Right cardiac atrium (tissue), 5 donors: ENCODE measurements at regions not wholly inside any gene's neighbourhood (a gene's known extent, or its start where the extent isn't known, plus 50 kb on each side); places are given as distances from the start of the nearest gene placed in this dataset.

Source experiments
- ATAC-seq, 2 donors: fragments of 200-7000 bp; cut with Tn5 transposase; one replicate each; pipeline versions ENCODE4 v1.8.0 to v1.9.1; 2020; ENCODE audit warnings: moderate library complexity in 2 of 2, mild to moderate bottlenecking in 1 of 2
- DNase-seq, 3 donors: peaks; one replicate each; pipeline ENCODE4 v3.0.0-alpha.2; 2020
- H3K27ac ChIP-seq: one replicate; pipeline ENCODE4 v1.5.1; 2013; ENCODE audit warnings: mild to moderate bottlenecking, low read length, control low read depth, moderate library complexity
- H3K27me3 ChIP-seq: one replicate; pipeline ENCODE4 v1.6.1; 2013; ENCODE audit not compliant: control insufficient read depth, insufficient read depth
- H3K4me1 ChIP-seq: one replicate; pipeline ENCODE4 v1.6.1; 2013; ENCODE audit warnings: low read length; ENCODE audit not compliant: control insufficient read depth, insufficient read depth
- H3K4me3 ChIP-seq: one replicate; pipeline ENCODE4 v1.5.1; 2013; ENCODE audit warnings: low read length, control low read depth
- H3K9me3 ChIP-seq: one replicate; pipeline ENCODE4 v1.6.1; 2013; ENCODE audit warnings: low read length; ENCODE audit not compliant: control insufficient read depth
- WGBS: extraction: QIAGEN DNeasy Blood & Tissue Kit; methylation state at CpG from one replicate; pipeline ENCODE4 v1.1.7; 2013; 5-methylcytosine and 5-hydroxymethylcytosine counted together
- intact Hi-C, 4 donors: fragments of 100-400 bp; cut with DNase I; formaldehyde crosslinking; loops; one replicate each; pipeline versions ENCODE4 v1.11.0 to v1.14.0; 2022 to 2023
- donor health status: healthy with polysubstance abuse.
- donor health status: DM: no; HTN: yes; CAD: no.
- donor health status: DM: no; HTN: no; CAD: no.
- donor health status: DM: no; HTN: yes; CAD: no; lungs with severe emphysema.
- donor health status: DM: yes; HTN: yes; CAD: no.

- H3K9me3 ChIP-seq, result no peaks in the 10 kb centered on the region
- no peaks in the 10 kb centered on the region for H3K27me3 ChIP-seq
- intact Hi-C loops, result no loop called here
- peaks cover 2% of the 10 kb centered on the region for H3K4me1 ChIP-seq
- ATAC-seq (peak; percentile 34 to 79), DNase-seq (peak in 1 of 3 donors; percentile 47)
- WGBS, result 42% methylated on average over 4 of the region's 4 CpGs
- H3K27ac ChIP-seq, result no peak overlapping the region
- no peak overlapping the region for H3K4me3 ChIP-seq
These were observed 277.9 kb upstream of the GADL1 start for GRCh38 chr3:31172336-31172735.

- Histone ChIP-seq H3K27ac (no peak overlapping the region), H3K4me3 (no peak overlapping the region), H3K4me1 (peaks cover 2% of the 10 kb centered on the region), H3K27me3 (no peaks in the 10 kb centered on the region), H3K9me3 (no peaks in the 10 kb centered on the region)
- 96% methylated on average over 1 of the region's 1 CpG for WGBS
- ATAC-seq, result no peak
- DNase-seq, result no peak
- intact Hi-C loops, result no loop called here
These were observed 278.8 kb upstream of the GADL1 start for GRCh38 chr3:31173118-31173718.

GRCh38 chr3:31174079-31174478, 279.6 kb upstream of the GADL1 start:
- no peak overlapping the region for H3K4me3 ChIP-seq
- 66% methylated on average over 3 of the region's 3 CpGs for WGBS
- intact Hi-C loops, result no loop called here
- no peaks in the 10 kb centered on the region for H3K27me3 ChIP-seq
- no peaks in the 10 kb centered on the region for H3K9me3 ChIP-seq
- DNase-seq (no peak), ATAC-seq (no peak)
- no peak overlapping the region for H3K27ac ChIP-seq
- peaks cover 2% of the 10 kb centered on the region for H3K4me1 ChIP-seq

GRCh38 chr3:31176045-31176444, 281.6 kb upstream of the GADL1 start:
- intact Hi-C loops, result no loop called here
- Histone ChIP-seq H3K4me3 (no peak overlapping the region), H3K9me3 (no peaks in the 10 kb centered on the region), H3K27me3 (no peaks in the 10 kb centered on the region), H3K4me1 (peaks cover 2% of the 10 kb centered on the region), H3K27ac (no peak overlapping the region)
- ATAC-seq (no peak), DNase-seq (no peak)
- 95% methylated on average over 3 of the region's 3 CpGs for WGBS

GRCh38 chr3:31178467-31178866, 284.0 kb upstream of the GADL1 start:
- Histone ChIP-seq H3K27me3 (no peaks in the 10 kb centered on the region), H3K9me3 (no peaks in the 10 kb centered on the region), H3K4me3 (no peak overlapping the region), H3K4me1 (no peaks in the 10 kb centered on the region), H3K27ac (no peak overlapping the region)
- ATAC-seq (no peak), DNase-seq (no peak)
- 51% methylated on average over 4 of the region's 4 CpGs for WGBS
- intact Hi-C loops, result no loop called here

GRCh38 chr3:31179768-31180167, 285.3 kb upstream of the GADL1 start:
- Histone ChIP-seq H3K4me3 (no peak overlapping the region), H3K9me3 (no peaks in the 10 kb centered on the region), H3K27me3 (no peaks in the 10 kb centered on the region), H3K27ac (no peak overlapping the region), H3K4me1 (no peaks in the 10 kb centered on the region)
- intact Hi-C loops, result no loop called here
- DNase-seq (no peak), ATAC-seq (no peak)
- 92% methylated on average over 3 of the region's 3 CpGs for WGBS

- Histone ChIP-seq H3K4me1 (no peaks in the 10 kb centered on the region), H3K27ac (no peak overlapping the region), H3K4me3 (no peak overlapping the region), H3K27me3 (no peaks in the 10 kb centered on the region), H3K9me3 (no peaks in the 10 kb centered on the region)
- ATAC-seq, result no peak
- intact Hi-C loops, result no loop called here
- DNase-seq, result no peak
- WGBS, result 59% methylated on average over 1 of the region's 1 CpG
These were observed 285.8 kb upstream of the GADL1 start for GRCh38 chr3:31180274-31180673.

- no peaks in the 10 kb centered on the region for H3K4me1 ChIP-seq
- 94% methylated on average over 16 of the region's 16 CpGs for WGBS
- no peaks in the 10 kb centered on the region for H3K9me3 ChIP-seq
- no peak overlapping the region for H3K4me3 ChIP-seq
- no peak for ATAC-seq
- no peaks in the 10 kb centered on the region for H3K27me3 ChIP-seq
- DNase-seq, result no peak
- intact Hi-C loops, result no loop called here
- no peak overlapping the region for H3K27ac ChIP-seq
These were observed 287.2 kb upstream of the GADL1 start for GRCh38 chr3:31181661-31182060.

GRCh38 chr3:31182661-31183060, 288.2 kb upstream of the GADL1 start:
- ATAC-seq, result no peak
- DNase-seq, result no peak
- Histone ChIP-seq H3K4me3 (no peak overlapping the region), H3K4me1 (no peaks in the 10 kb centered on the region), H3K9me3 (no peaks in the 10 kb centered on the region), H3K27me3 (no peaks in the 10 kb centered on the region), H3K27ac (no peak overlapping the region)
- intact Hi-C loops, result no loop called here
- WGBS, result 96% methylated on average over 1 of the region's 1 CpG

- no peaks in the 10 kb centered on the region for H3K9me3 ChIP-seq
- ATAC-seq, result no peak
These were observed 290.0 kb upstream of the GADL1 start for GRCh38 chr3:31184261-31185061.

GRCh38 chr3:31185062-31185357, 290.5 kb upstream of the GADL1 start:
- no peaks in the 10 kb centered on the region for H3K27me3 ChIP-seq
- H3K27ac ChIP-seq, result no peak overlapping the region
- WGBS, result 71% methylated on average over 2 of the region's 2 CpGs
- ATAC-seq (peak; percentile 40 to 69), DNase-seq (peak in 1 of 3 donors; percentile 15)
- no peaks in the 10 kb centered on the region for H3K9me3 ChIP-seq
- peaks cover 2% of the 10 kb centered on the region for H3K4me1 ChIP-seq
- intact Hi-C loops, result no loop called here
- no peak overlapping the region for H3K4me3 ChIP-seq

More at GRCh38 chr3:31184261-31185061, 290.0 kb upstream of the GADL1 start:
- peaks cover 2% of the 10 kb centered on the region for H3K4me1 ChIP-seq
- no peak for DNase-seq
- WGBS, result 53% methylated on average over 3 of the region's 3 CpGs
- intact Hi-C loops, result no loop called here
- no peak overlapping the region for H3K27ac ChIP-seq
- H3K4me3 ChIP-seq, result no peak overlapping the region
- H3K27me3 ChIP-seq, result no peaks in the 10 kb centered on the region
